Endothelial cell of umbilical vein (primary cell): ENCODE measurements at regions not wholly inside any gene's neighbourhood (a gene's known extent, or its start where the extent isn't known, plus 50 kb on each side); places are given as distances from the start of the nearest gene placed in this dataset.

Experiments
- BruUV-seq: library from RNA; stranded (reverse); fragments of 400-500 nt; replicated peaks from 2 replicates; lab custom pipeline; 2021; lab: Mats Ljungman, UMichigan
- CTCF ChIA-PET: fragments of 300-600, 350-600 bp; sonication (Branson Sonifier 250); formaldehyde crosslinking; loops from one replicate; lab custom pipeline; 2021; ENCODE audit warnings: antibody characterized with exemption, inconsistent platforms; lab: Charles Lee
- POLR2A ChIA-PET: fragments of 300-600, 350-600 bp; sonication (Branson Sonifier 250); formaldehyde crosslinking; loops from one replicate; lab custom pipeline; 2021; ENCODE audit warnings: antibody characterized with exemption, inconsistent platforms; lab: Charles Lee
- DNase-seq: peaks from one replicate; pipeline ENCODE4 v3.0.0-alpha.2; 2011; ENCODE audit warnings: low read depth, low spot score
- FAIRE-seq: peaks from 2 replicates; lab custom pipeline; 2011; peaks lifted over from hg19 to GRCh38; lab: Jason Lieb, UNC
- H2AFZ ChIP-seq: 2 replicates; pipeline ENCODE4 v1.6.0; 2012; ENCODE audit warnings: low read depth, low read length, control low read depth, inconsistent platforms
- H3K27ac ChIP-seq: 2 replicates; pipeline ENCODE4 v1.5.1; 2011; ENCODE audit warnings: low read depth, mild to moderate bottlenecking, control low read depth, low read length, moderate library complexity; ENCODE audit not compliant: insufficient read depth
- H3K27me3 ChIP-seq, 2 experiments: 2 replicates each; pipeline versions ENCODE4 v1.6.0 to v1.6.1; 2011; ENCODE audit warnings: low read length in 2 of 2, mixed read lengths in 1 of 2; ENCODE audit not compliant: control insufficient read depth in 2 of 2, insufficient read depth in 2 of 2
- H3K36me3 ChIP-seq, 2 experiments: 2 replicates in 1 of 2; 3 replicates in 1 of 2; pipeline ENCODE4 v1.5.1; 2011; ENCODE audit warnings: low read length in 2 of 2, mild to moderate bottlenecking in 1 of 2, moderate library complexity in 1 of 2; ENCODE audit not compliant: control insufficient read depth in 2 of 2, insufficient read depth in 2 of 2; ENCODE audit errors: extremely low read depth in 1 of 2
- H3K4me1 ChIP-seq: 3 replicates; pipeline ENCODE4 v1.5.1; 2011; ENCODE audit warnings: mild to moderate bottlenecking, low read length; ENCODE audit not compliant: control insufficient read depth, insufficient read depth; ENCODE audit errors: extremely low read depth
- H3K4me2 ChIP-seq: 2 replicates; pipeline ENCODE4 v1.6.1; 2011; ENCODE audit warnings: low read length, control low read depth, mixed read lengths; ENCODE audit not compliant: insufficient read depth
- H3K4me3 ChIP-seq, 3 experiments: fragments of 200-600 bp in 1 of 3; sonication (generic), shearing (Covaris generic) in 1 of 3; replicated peaks in 1 of 3; 2 replicates each; pipeline ENCODE4 v1.5.1; 2011 to 2016; ENCODE audit warnings: control low read depth in 3 of 3, low read length in 3 of 3, mild to moderate bottlenecking in 2 of 3, inconsistent platforms in 1 of 3, low read depth in 1 of 3, moderate library complexity in 1 of 3; ENCODE audit not compliant: insufficient read depth in 1 of 3
- H3K79me2 ChIP-seq: 2 replicates; pipeline ENCODE4 v1.6.0; 2012; ENCODE audit warnings: low read length, inconsistent platforms; ENCODE audit not compliant: control insufficient read depth, insufficient read depth
- H3K9ac ChIP-seq: replicated peaks from 2 replicates; pipeline ENCODE3; 2011; ENCODE audit warnings: low read length, control low read depth; ENCODE audit not compliant: insufficient read depth; ENCODE audit errors: extremely low read depth
- H3K9me1 ChIP-seq: replicated peaks from 3 replicates; pipeline ENCODE4 v1.6.0; 2011; ENCODE audit warnings: mild to moderate bottlenecking, low read length; ENCODE audit not compliant: control insufficient read depth, insufficient read depth; ENCODE audit errors: extremely low read depth
- H3K9me3 ChIP-seq: replicated peaks from 2 replicates; pipeline ENCODE4 v1.5.1; 2012; ENCODE audit warnings: low read length, inconsistent platforms; ENCODE audit not compliant: control insufficient read depth, insufficient read depth
- H4K20me1 ChIP-seq: replicated peaks from 2 replicates; pipeline ENCODE3; 2011; ENCODE audit warnings: mild to moderate bottlenecking, low read length; ENCODE audit not compliant: control insufficient read depth, insufficient read depth; ENCODE audit errors: extremely low read depth
- EZH2 ChIP-seq: IDR thresholded peaks from 2 replicates; pipeline ENCODE4 v1.6.1; 2012; ENCODE audit warnings: borderline replicate concordance, low read depth, mild to moderate bottlenecking, moderate library complexity, low read length, inconsistent platforms; ENCODE audit not compliant: severe bottlenecking
- FOS ChIP-seq: IDR thresholded peaks from 2 replicates; pipeline ENCODE4 v1.6.1; 2011; ENCODE audit warnings: mild to moderate bottlenecking, low read length, moderate library complexity, borderline replicate concordance; ENCODE audit not compliant: insufficient read depth
- GATA2 ChIP-seq: IDR thresholded peaks from 2 replicates; pipeline ENCODE4 v1.7.0; 2011; ENCODE audit warnings: low read depth, mild to moderate bottlenecking, moderate library complexity, mixed read lengths, low read length; ENCODE audit not compliant: insufficient read length, insufficient read depth
- JUN ChIP-seq: IDR thresholded peaks from 2 replicates; pipeline ENCODE4 v1.6.1; 2011; ENCODE audit warnings: borderline replicate concordance, low read depth; ENCODE audit not compliant: insufficient read length, insufficient read depth
- MYC ChIP-seq: IDR thresholded peaks from one replicate; pipeline ENCODE4 v1.6.1; 2011; ENCODE audit warnings: mild to moderate bottlenecking, low read depth, low read length
- POLR2A ChIP-seq: IDR thresholded peaks from 2 replicates; pipeline ENCODE4 v1.6.1; 2012; ENCODE audit warnings: low read depth, mild to moderate bottlenecking, control low read depth, low read length
- POLR2AphosphoS5 ChIP-seq: IDR thresholded peaks from 2 replicates; pipeline ENCODE4 v1.6.1; 2012; ENCODE audit warnings: low read depth, mild to moderate bottlenecking, control low read depth, low read length, moderate library complexity; ENCODE audit not compliant: insufficient read depth
- dilution Hi-C: fragments of 300-500 bp; cut with MboI; formaldehyde crosslinking; loops from one replicate; pipeline ENCODE4 v1.15.0; 2019; ENCODE audit warnings: low sequenced_read_pairs; ENCODE audit not compliant: extremely low pct_ligation_motif_present
- intact Hi-C: fragments of 100-400 bp; cut with micrococcal nuclease; formaldehyde crosslinking; loops from one replicate; pipeline ENCODE4 v1.10.0; 2022
- TF ChIP-seq, protein P1 (sequence below): IDR thresholded peaks from 2 replicates; pipeline ENCODE4 v1.6.1; 2011; ENCODE audit not compliant: insufficient read depth, insufficient read length
- TF ChIP-seq, protein P2 (sequence below), 2 donors: IDR thresholded peaks; 1 replicate in 1 of 2; 2 replicates in 1 of 2; pipeline ENCODE4 v1.5.1; 2011; ENCODE audit warnings: low read length in 2 of 2, mild to moderate bottlenecking in 2 of 2, moderate library complexity in 2 of 2, control low read depth in 1 of 2, inconsistent platforms in 1 of 2, low read depth in 1 of 2; ENCODE audit not compliant: insufficient read depth in 1 of 2; ENCODE audit errors: extremely low read depth in 1 of 2

DNA sequence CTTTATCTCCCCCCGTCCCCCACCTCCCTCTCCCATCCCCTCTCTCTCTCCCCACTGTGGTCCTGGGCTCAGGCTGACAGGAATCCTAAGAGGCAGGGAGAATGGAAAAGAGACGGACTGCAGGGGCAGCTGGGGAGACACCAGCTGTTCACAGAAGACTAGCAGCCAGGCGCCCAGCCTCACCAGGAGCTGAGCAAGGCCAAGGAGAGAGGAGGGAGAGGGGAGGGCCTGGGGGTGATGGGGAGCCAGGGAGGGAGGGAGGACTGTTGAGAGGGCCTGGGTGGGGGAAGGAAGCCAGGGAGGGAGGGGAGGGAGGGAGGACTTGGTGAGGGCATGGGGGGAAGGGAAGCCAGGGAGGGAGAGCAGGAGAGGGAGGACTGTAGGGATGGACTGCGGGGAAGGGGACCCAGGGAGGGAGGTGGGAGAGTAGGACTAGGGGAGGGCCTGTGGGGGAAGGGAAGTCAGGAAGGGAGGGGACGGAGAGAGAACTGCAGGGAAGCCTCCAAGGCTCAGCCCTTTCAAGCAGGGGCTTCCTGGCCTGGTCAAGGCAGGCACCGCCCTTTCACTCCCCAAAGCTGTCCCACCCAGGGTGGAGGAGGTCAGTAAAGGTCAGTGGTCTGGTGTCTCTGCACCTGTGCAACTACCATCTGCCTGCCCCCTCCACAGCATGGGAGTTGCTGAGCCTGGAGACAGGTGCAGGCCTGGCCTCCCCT, 517.7 kb upstream of the MYT1L start:
- Histone ChIP-seq H3K4me1 (no peaks in the 10 kb centered on the region), H3K79me2 (no peaks in the 10 kb centered on the region), H3K27ac (no peak overlapping the region), H3K4me3 (no peak overlapping the region), H3K9me1 (no peaks in the 10 kb centered on the region), H3K27me3 (no peaks in the 10 kb centered on the region), H2AFZ (no peak overlapping the region), H3K9ac (no peak overlapping the region), H4K20me1 (no peaks in the 10 kb centered on the region), H3K4me2 (no peak overlapping the region), H3K9me3 (peaks cover 4% of the 10 kb centered on the region), H3K36me3 (no peaks in the 10 kb centered on the region)
- no peak for TF ChIP-seq POLR2AphosphoS5
- TF ChIP-seq, protein P1, sequence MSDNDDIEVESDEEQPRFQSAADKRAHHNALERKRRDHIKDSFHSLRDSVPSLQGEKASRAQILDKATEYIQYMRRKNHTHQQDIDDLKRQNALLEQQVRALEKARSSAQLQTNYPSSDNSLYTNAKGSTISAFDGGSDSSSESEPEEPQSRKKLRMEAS: no peak
- TF ChIP-seq MYC: no peak
- no peak for TF ChIP-seq JUN
- no peak for TF ChIP-seq FOS
- TF ChIP-seq POLR2A: no peak
- TF ChIP-seq, protein P2, sequence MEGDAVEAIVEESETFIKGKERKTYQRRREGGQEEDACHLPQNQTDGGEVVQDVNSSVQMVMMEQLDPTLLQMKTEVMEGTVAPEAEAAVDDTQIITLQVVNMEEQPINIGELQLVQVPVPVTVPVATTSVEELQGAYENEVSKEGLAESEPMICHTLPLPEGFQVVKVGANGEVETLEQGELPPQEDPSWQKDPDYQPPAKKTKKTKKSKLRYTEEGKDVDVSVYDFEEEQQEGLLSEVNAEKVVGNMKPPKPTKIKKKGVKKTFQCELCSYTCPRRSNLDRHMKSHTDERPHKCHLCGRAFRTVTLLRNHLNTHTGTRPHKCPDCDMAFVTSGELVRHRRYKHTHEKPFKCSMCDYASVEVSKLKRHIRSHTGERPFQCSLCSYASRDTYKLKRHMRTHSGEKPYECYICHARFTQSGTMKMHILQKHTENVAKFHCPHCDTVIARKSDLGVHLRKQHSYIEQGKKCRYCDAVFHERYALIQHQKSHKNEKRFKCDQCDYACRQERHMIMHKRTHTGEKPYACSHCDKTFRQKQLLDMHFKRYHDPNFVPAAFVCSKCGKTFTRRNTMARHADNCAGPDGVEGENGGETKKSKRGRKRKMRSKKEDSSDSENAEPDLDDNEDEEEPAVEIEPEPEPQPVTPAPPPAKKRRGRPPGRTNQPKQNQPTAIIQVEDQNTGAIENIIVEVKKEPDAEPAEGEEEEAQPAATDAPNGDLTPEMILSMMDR (IDR thresholded peaks at IDR 0.05; ENCODE audit: extremely low read depth in 1 of 2, insufficient read depth in 1 of 2, low read depth in 1 of 2, low read length in 2 of 2): no peak
- no peak for TF ChIP-seq EZH2
- no peak for TF ChIP-seq GATA2
- intact Hi-C loops: no loop called here
- no peak for DNase-seq
- ChIA-PET POLR2A (no interaction called here), CTCF (no interaction called here)
- BruUV-seq: no TSS peak
- FAIRE-seq: no peak
- dilution Hi-C loops: no loop called here
